Loucy (cell line): ENCODE measurements at regions not wholly inside any gene's neighbourhood (a gene's known extent, or its start where the extent isn't known, plus 50 kb on each side); places are given as distances from the start of the nearest gene placed in this dataset.

Source experiments
- CTCF ChIP-seq: fragments of 200-600 bp; sonication (generic); conservative IDR thresholded peaks from 2 replicates; pipeline ENCODE4 v1.5.1; 2014; ENCODE audit warnings: mild to moderate bottlenecking, antibody characterized with exemption, low read length
- EZH2phosphoT487 ChIP-seq: fragments of 200-600 bp; IDR thresholded peaks from 2 replicates; pipeline ENCODE4 v1.6.1; 2018; ENCODE audit warnings: antibody characterized with exemption, mild to moderate bottlenecking, moderate library complexity, borderline replicate concordance

- TF ChIP-seq CTCF (no peak), EZH2phosphoT487 (no peak)
Observed at GRCh38 chr11:41714101-41714500, 254.6 kb upstream of the LRRC4C start.
